ENCODE measurements at regions not wholly inside any gene's neighbourhood (a gene's known extent, or its start where the extent isn't known, plus 50 kb on each side); places are given as distances from the start of the nearest gene placed in this dataset.

GRCh38 chr1:164311377-164311776 is 247.6 kb upstream of the PBX1 start:
- TF ChIP-seq EZH2 (IDR thresholded peaks at IDR 0.05; ENCODE audit: borderline replicate concordance, low read depth, low read length, severe bottlenecking) (no peak), CTCF (IDR thresholded peaks at IDR 0.05; ENCODE audit: borderline replicate concordance, extremely low read depth, low read length, poor library complexity, severe bottlenecking) (no peak)
